Stimulated activated CD8-positive, alpha-beta memory T cell treated with anti-CD3 and anti-CD28 coated beads, Interleukin-7, amount 100 ng/mL, for 1 hour (primary cell): ENCODE measurements at regions not wholly inside any gene's neighbourhood (a gene's known extent, or its start where the extent isn't known, plus 50 kb on each side); places are given as distances from the start of the nearest gene placed in this dataset.

Source experiments
- DNase-seq, 2 donors: peaks; one replicate each; pipeline ENCODE4 v3.0.0-alpha.2; 2020; ENCODE audit warnings: low read depth in 2 of 2

- no peak for DNase-seq
Measured at GRCh38 chr12:13386323-13387039, 190.0 kb downstream of the EMP1 start.

- no peak for DNase-seq
Measured at GRCh38 chr12:13383379-13383778, 186.9 kb downstream of the EMP1 start.

- no peak for DNase-seq
Measured at GRCh38 chr12:13380297-13380696, 183.8 kb downstream of the EMP1 start.

- DNase-seq = no peak
Measured at GRCh38 chr12:13379531-13380188, 183.1 kb downstream of the EMP1 start.

GRCh38 chr12:13377698-13378097 is 181.2 kb downstream of the EMP1 start:
- DNase-seq = no peak

- no peak for DNase-seq
Measured at GRCh38 chr12:13376610-13377373, 180.3 kb downstream of the EMP1 start.

- no peak for DNase-seq
Measured at GRCh38 chr12:13375583-13376345, 179.2 kb downstream of the EMP1 start.

- DNase-seq = no peak
Measured at GRCh38 chr12:13374793-13375192, 178.3 kb downstream of the EMP1 start.

- no peak for DNase-seq
Measured at GRCh38 chr12:13373803-13374202, 177.3 kb downstream of the EMP1 start.

- no peak for DNase-seq
Measured at GRCh38 chr12:13373131-13373530, 176.6 kb downstream of the EMP1 start.

- no peak for DNase-seq
Measured at GRCh38 chr12:13372386-13372785, 175.9 kb downstream of the EMP1 start.

GRCh38 chr12:13371797-13372196 is 175.3 kb downstream of the EMP1 start:
- DNase-seq = no peak

- DNase-seq = no peak
Measured at GRCh38 chr12:13371367-13371766, 174.8 kb downstream of the EMP1 start.

- no peak for DNase-seq
Measured at GRCh38 chr12:13369474-13370056, 173.0 kb downstream of the EMP1 start.

GRCh38 chr12:13368971-13369370 is 172.4 kb downstream of the EMP1 start:
- no peak for DNase-seq

- no peak for DNase-seq
Measured at GRCh38 chr12:13368431-13368830, 171.9 kb downstream of the EMP1 start.

GRCh38 chr12:13367973-13368372 is 171.4 kb downstream of the EMP1 start:
- no peak for DNase-seq

GRCh38 chr12:13365748-13366366 is 169.3 kb downstream of the EMP1 start:
- DNase-seq = no peak

GRCh38 chr12:13362260-13362841 is 165.8 kb downstream of the EMP1 start:
- no peak for DNase-seq

- DNase-seq = no peak
Measured at GRCh38 chr12:13359636-13360035, 163.1 kb downstream of the EMP1 start.

GRCh38 chr12:13358391-13358905 is 161.9 kb downstream of the EMP1 start:
- DNase-seq = no peak
